DND-41 (cell line): ENCODE measurements at regions not wholly inside any gene's neighbourhood (a gene's known extent, or its start where the extent isn't known, plus 50 kb on each side); places are given as distances from the start of the nearest gene placed in this dataset.

ENCODE experiments used
- ATAC-seq: fragments of 200-7000 bp; cut with Tn5 transposase; 3 replicates; pipeline ENCODE4 v1.9.1; 2021; ENCODE audit warnings: low read depth; ENCODE audit not compliant: insufficient read depth
- DNase-seq: peaks from one replicate; pipeline ENCODE4 v3.0.0-alpha.2; 2020
- H2AFZ ChIP-seq: 2 replicates; pipeline ENCODE4 v1.6.0; 2012; ENCODE audit warnings: low read depth, low read length
- H3K27ac ChIP-seq: 2 replicates; pipeline ENCODE4 v1.5.1; 2012; ENCODE audit warnings: low read length, inconsistent platforms
- H3K27me3 ChIP-seq: fragments of 200-600 bp; sonication (generic); 2 replicates; pipeline ENCODE4 v1.6.0; 2012; ENCODE audit warnings: low read length, mild to moderate bottlenecking, inconsistent platforms; ENCODE audit not compliant: insufficient read depth, poor library complexity
- H3K36me3 ChIP-seq: 2 replicates; pipeline ENCODE4 v1.5.1; 2012; ENCODE audit warnings: low read length, inconsistent platforms; ENCODE audit not compliant: insufficient read depth
- H3K4me1 ChIP-seq: 2 replicates; pipeline ENCODE4 v1.5.1; 2012; ENCODE audit warnings: mild to moderate bottlenecking, low read length; ENCODE audit not compliant: insufficient read depth
- H3K4me2 ChIP-seq: 2 replicates; pipeline ENCODE4 v1.6.0; 2012; ENCODE audit warnings: mild to moderate bottlenecking, moderate library complexity, low read length, inconsistent platforms; ENCODE audit not compliant: insufficient read depth
- H3K4me3 ChIP-seq, 2 experiments: fragments of 200-600 bp in 1 of 2; shearing (Covaris generic) in 1 of 2; 2 replicates each; pipeline ENCODE4 v1.5.1; 2012 to 2016; ENCODE audit warnings: inconsistent platforms in 2 of 2, low read length in 2 of 2, mild to moderate bottlenecking in 2 of 2, low read depth in 1 of 2, moderate library complexity in 1 of 2
- H3K79me2 ChIP-seq: 2 replicates; pipeline ENCODE4 v1.6.0; 2012; ENCODE audit warnings: low read length, inconsistent platforms; ENCODE audit not compliant: insufficient read depth
- H3K9ac ChIP-seq: 2 replicates; pipeline ENCODE4 v1.6.0; 2012; ENCODE audit warnings: low read depth, mild to moderate bottlenecking, inconsistent platforms, low read length, moderate library complexity
- H3K9me3 ChIP-seq: 2 replicates; pipeline ENCODE4 v1.5.1; 2012; ENCODE audit warnings: low read length, moderate library complexity, mild to moderate bottlenecking, inconsistent platforms; ENCODE audit not compliant: insufficient read depth, severe bottlenecking
- H4K20me1 ChIP-seq: 2 replicates; pipeline ENCODE4 v1.6.0; 2012; ENCODE audit warnings: low read length; ENCODE audit not compliant: insufficient read depth
- CTCF ChIP-seq: IDR thresholded peaks from 2 replicates; pipeline ENCODE4 v1.5.1; 2012; ENCODE audit warnings: borderline replicate concordance, low read length, moderate library complexity, mild to moderate bottlenecking; ENCODE audit not compliant: poor library complexity, severe bottlenecking; ENCODE audit errors: extremely low read depth
- EZH2 ChIP-seq: IDR thresholded peaks from 3 replicates; pipeline ENCODE4 v1.6.1; 2012; ENCODE audit warnings: borderline replicate concordance, low read depth, mild to moderate bottlenecking, moderate library complexity, low read length, inconsistent platforms; ENCODE audit not compliant: severe bottlenecking

- H4K20me1 ChIP-seq, result no peaks in the 10 kb centered on the region
- no peaks in the 10 kb centered on the region for H3K36me3 ChIP-seq
- H3K4me1 ChIP-seq, result no peaks in the 10 kb centered on the region
- no peak overlapping the region for H3K4me3 ChIP-seq
- no peak overlapping the region for H2AFZ ChIP-seq
- no peaks in the 10 kb centered on the region for H3K79me2 ChIP-seq
- no peak overlapping the region for H3K9ac ChIP-seq
- no peak overlapping the region for H3K4me2 ChIP-seq
- H3K9me3 ChIP-seq, result no peaks in the 10 kb centered on the region
- TF ChIP-seq EZH2 (no peak), CTCF (no peak)
- no peak for DNase-seq
- H3K27ac ChIP-seq, result no peak overlapping the region
- H3K27me3 ChIP-seq, result no peaks in the 10 kb centered on the region
- ATAC-seq, result no peak
These were observed 56.2 kb upstream of the AKAP13 start for GRCh38 chr15:85324202-85324601.

GRCh38 chr15:85325834-85326233 lies 54.6 kb upstream of the AKAP13 start:
- Histone ChIP-seq H3K36me3 (no peaks in the 10 kb centered on the region), H3K4me1 (peaks cover 16% of the 10 kb centered on the region), H3K79me2 (no peaks in the 10 kb centered on the region), H2AFZ (no peak overlapping the region), H3K9me3 (no peaks in the 10 kb centered on the region), H3K4me3 (no peak overlapping the region), H3K9ac (no peak overlapping the region), H4K20me1 (no peaks in the 10 kb centered on the region), H3K4me2 (no peak overlapping the region), H3K27ac (no peak overlapping the region), H3K27me3 (no peaks in the 10 kb centered on the region)
- DNase-seq (no peak), ATAC-seq (no peak)
- TF ChIP-seq EZH2 (no peak), CTCF (no peak)

- TF ChIP-seq EZH2, result no peak
- no peak for TF ChIP-seq CTCF
- Histone ChIP-seq H3K4me1 (peaks cover 21% of the 10 kb centered on the region), H3K4me2 (no peak overlapping the region), H3K36me3 (no peaks in the 10 kb centered on the region), H2AFZ (no peak overlapping the region), H3K4me3 (no peak overlapping the region), H3K27me3 (no peaks in the 10 kb centered on the region), H3K79me2 (no peaks in the 10 kb centered on the region), H4K20me1 (no peaks in the 10 kb centered on the region), H3K9ac (no peak overlapping the region), H3K27ac (no peak overlapping the region), H3K9me3 (no peaks in the 10 kb centered on the region)
- DNase-seq (no peak), ATAC-seq (no peak)
These were observed 54.1 kb upstream of the AKAP13 start for GRCh38 chr15:85326291-85326690.

GRCh38 chr15:85327820-85328219 lies 52.6 kb upstream of the AKAP13 start:
- TF ChIP-seq EZH2, result no peak
- TF ChIP-seq CTCF, result no peak
- Histone ChIP-seq H3K9me3 (no peaks in the 10 kb centered on the region), H3K27me3 (no peaks in the 10 kb centered on the region), H3K4me1 (peaks cover 28% of the 10 kb centered on the region), H3K9ac (no peak overlapping the region), H3K79me2 (no peaks in the 10 kb centered on the region), H3K4me3 (no peak overlapping the region), H3K36me3 (no peaks in the 10 kb centered on the region), H2AFZ (no peak overlapping the region), H4K20me1 (no peaks in the 10 kb centered on the region), H3K4me2 (no peak overlapping the region), H3K27ac (no peak overlapping the region)
- ATAC-seq, result no peak
- DNase-seq, result no peak
